ENCODE measurements at regions not wholly inside any gene's neighbourhood (a gene's known extent, or its start where the extent isn't known, plus 50 kb on each side); places are given as distances from the start of the nearest gene placed in this dataset.

DNA sequence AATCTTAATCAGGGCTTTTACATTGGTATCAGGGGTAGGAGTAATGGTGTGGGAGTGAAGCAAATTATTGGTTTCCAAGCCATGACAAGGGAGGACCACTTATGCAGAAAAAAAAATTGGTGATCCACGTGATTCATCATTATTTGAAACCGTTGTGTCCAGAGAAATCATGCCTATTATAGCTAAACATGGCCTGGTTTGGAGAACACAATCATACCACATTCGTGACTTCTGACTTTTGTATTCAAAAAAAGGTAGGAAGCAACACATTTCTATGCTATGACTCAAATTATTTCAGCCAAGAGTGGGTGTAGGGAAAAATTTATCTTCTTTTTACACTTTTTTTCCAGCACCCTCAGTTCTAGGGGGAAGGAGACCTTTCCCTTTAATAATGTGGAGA lies 924.3 kb upstream of the GBE1 start:
- no peaks in the 10 kb centered on the region for H3K36me3 Mint-ChIP-seq (ENCODE audit: low read depth)
- ChIA-PET CTCF (no interaction called here), POLR2A (no interaction called here)
- H3K4me3 Mint-ChIP-seq, result no peak overlapping the region
- DNase-seq (no peak), ATAC-seq (no peak)
- H3K27ac Mint-ChIP-seq, result no peak overlapping the region
- no peaks in the 10 kb centered on the region for H3K27me3 Mint-ChIP-seq (ENCODE audit: low read depth)
- no peaks in the 10 kb centered on the region for H3K4me1 Mint-ChIP-seq (ENCODE audit: low read depth)
- H3K9me3 Mint-ChIP-seq (ENCODE audit: insufficient read depth), result peaks cover 3% of the 10 kb centered on the region

DNA sequence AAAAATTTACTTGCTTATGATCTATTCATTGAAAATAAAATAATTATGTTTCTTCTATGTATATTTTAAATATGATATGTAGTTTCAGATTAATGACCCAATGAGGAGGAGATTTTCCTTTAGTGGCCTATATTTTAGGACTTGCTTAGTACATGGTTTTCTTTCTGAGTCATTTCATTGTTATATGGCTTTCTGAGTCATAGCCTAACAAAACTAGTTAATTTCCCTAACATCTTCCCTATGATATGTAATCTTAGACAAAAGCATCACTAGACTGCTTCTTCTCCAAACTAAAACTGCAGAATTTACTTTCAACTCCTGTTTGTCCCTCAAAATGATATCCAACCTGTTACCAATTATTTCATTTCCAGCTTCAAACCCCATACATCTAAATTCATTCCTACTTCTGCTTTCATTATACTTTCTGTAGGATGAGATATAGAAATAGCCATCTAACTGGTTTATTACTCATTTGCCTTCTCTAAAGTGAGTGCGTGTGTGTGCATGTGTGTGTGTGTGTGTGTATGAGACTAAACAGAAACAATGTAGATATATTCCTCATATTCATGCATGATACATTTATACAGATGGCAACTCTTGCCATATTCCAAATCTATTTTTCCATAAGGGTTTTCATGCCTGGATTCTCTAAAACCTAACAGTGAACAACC lies 915.0 kb upstream of the GBE1 start:
- H3K36me3 Mint-ChIP-seq (ENCODE audit: low read depth), result no peaks in the 10 kb centered on the region
- ChIA-PET POLR2A (interaction anchor here (0.7 kb wide), 1 partner anchor 916 kb away, joined by 3 read pairs; no protein-coding TSS in a partner anchor), CTCF (no interaction called here)
- no peak overlapping the region for H3K4me3 Mint-ChIP-seq
- H3K9me3 Mint-ChIP-seq (ENCODE audit: insufficient read depth), result peaks cover 6% of the 10 kb centered on the region
- no peak for DNase-seq
- no peak overlapping the region for H3K27ac Mint-ChIP-seq
- no peaks in the 10 kb centered on the region for H3K27me3 Mint-ChIP-seq (ENCODE audit: low read depth)
- no peak for ATAC-seq
- H3K4me1 Mint-ChIP-seq (ENCODE audit: low read depth), result no peaks in the 10 kb centered on the region

- no peak for ATAC-seq
- no peak overlapping the region for H3K27ac Mint-ChIP-seq
- H3K4me3 Mint-ChIP-seq, result no peak overlapping the region
- H3K36me3 Mint-ChIP-seq (ENCODE audit: low read depth), result no peaks in the 10 kb centered on the region
- H3K27me3 Mint-ChIP-seq (ENCODE audit: low read depth), result no peaks in the 10 kb centered on the region
- DNase-seq, result no peak
- ChIA-PET POLR2A (no interaction called here), CTCF (no interaction called here)
- peaks cover 6% of the 10 kb centered on the region for H3K9me3 Mint-ChIP-seq (ENCODE audit: insufficient read depth)
- H3K4me1 Mint-ChIP-seq (ENCODE audit: low read depth), result no peaks in the 10 kb centered on the region
Observed at GRCh38 chr3:82672966-82673365, 911.5 kb upstream of the GBE1 start.

GRCh38 chr3:82671466-82671865 lies 910.0 kb upstream of the GBE1 start:
- Mint-ChIP-seq H3K4me3 (no peak overlapping the region), H3K4me1 (ENCODE audit: low read depth) (no peaks in the 10 kb centered on the region), H3K27me3 (ENCODE audit: low read depth) (no peaks in the 10 kb centered on the region), H3K36me3 (ENCODE audit: low read depth) (no peaks in the 10 kb centered on the region), H3K9me3 (ENCODE audit: insufficient read depth) (peaks cover 6% of the 10 kb centered on the region), H3K27ac (no peak overlapping the region)
- ATAC-seq (no peak), DNase-seq (no peak)
- ChIA-PET POLR2A (no interaction called here), CTCF (no interaction called here)

- H3K4me1 Mint-ChIP-seq (ENCODE audit: low read depth), result no peaks in the 10 kb centered on the region
- ChIA-PET POLR2A (no interaction called here), CTCF (no interaction called here)
- no peaks in the 10 kb centered on the region for H3K36me3 Mint-ChIP-seq (ENCODE audit: low read depth)
- ATAC-seq (no peak), DNase-seq (no peak)
- no peaks in the 10 kb centered on the region for H3K27me3 Mint-ChIP-seq (ENCODE audit: low read depth)
- H3K9me3 Mint-ChIP-seq (ENCODE audit: insufficient read depth), result no peaks in the 10 kb centered on the region
- H3K27ac Mint-ChIP-seq, result no peak overlapping the region
- H3K4me3 Mint-ChIP-seq, result no peak overlapping the region
Observed at GRCh38 chr3:82654708-82655107, 893.3 kb upstream of the GBE1 start.

DNA sequence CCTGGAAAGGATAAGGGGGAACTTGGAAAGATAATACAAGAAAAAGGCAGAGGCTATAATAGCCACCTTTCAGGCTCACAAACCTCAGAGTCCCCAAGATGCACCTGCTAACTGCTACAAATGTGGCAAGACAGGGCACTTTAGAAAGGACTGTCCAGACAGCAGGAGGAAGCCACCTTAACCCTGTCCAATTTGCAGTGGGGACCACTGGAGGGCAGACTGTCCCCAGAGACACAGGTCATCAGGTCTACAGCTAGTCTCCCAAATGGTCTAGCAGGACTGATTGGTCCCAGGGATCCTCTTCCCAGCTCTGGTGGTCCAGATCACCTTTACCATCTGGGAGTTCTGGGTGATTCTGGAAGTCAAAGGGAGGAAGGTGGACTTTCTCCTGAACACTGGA lies 882.5 kb upstream of the GBE1 start:
- ATAC-seq, result no peak
- POLR2A ChIA-PET, result no interaction called here

GRCh38 chr3:82641701-82642100 lies 880.3 kb upstream of the GBE1 start:
- Mint-ChIP-seq H3K27me3 (ENCODE audit: low read depth) (no peaks in the 10 kb centered on the region), H3K4me3 (no peak overlapping the region), H3K36me3 (ENCODE audit: low read depth) (no peaks in the 10 kb centered on the region), H3K4me1 (ENCODE audit: low read depth) (no peaks in the 10 kb centered on the region), H3K27ac (no peak overlapping the region), H3K9me3 (ENCODE audit: insufficient read depth) (peaks cover 6% of the 10 kb centered on the region)
- no peak for ATAC-seq
- no peak for DNase-seq
- ChIA-PET CTCF (no interaction called here), POLR2A (no interaction called here)

More for the DNA sequence above, 882.5 kb upstream of the GBE1 start:
- H3K27ac Mint-ChIP-seq, result no peak overlapping the region
- H3K9me3 Mint-ChIP-seq (ENCODE audit: insufficient read depth), result peaks cover 6% of the 10 kb centered on the region
- H3K4me1 Mint-ChIP-seq (ENCODE audit: low read depth), result no peaks in the 10 kb centered on the region
- no peaks in the 10 kb centered on the region for H3K36me3 Mint-ChIP-seq (ENCODE audit: low read depth)
- no peaks in the 10 kb centered on the region for H3K27me3 Mint-ChIP-seq (ENCODE audit: low read depth)
- CTCF ChIA-PET, result no interaction called here
- no peak for DNase-seq
- H3K4me3 Mint-ChIP-seq, result no peak overlapping the region

DNA sequence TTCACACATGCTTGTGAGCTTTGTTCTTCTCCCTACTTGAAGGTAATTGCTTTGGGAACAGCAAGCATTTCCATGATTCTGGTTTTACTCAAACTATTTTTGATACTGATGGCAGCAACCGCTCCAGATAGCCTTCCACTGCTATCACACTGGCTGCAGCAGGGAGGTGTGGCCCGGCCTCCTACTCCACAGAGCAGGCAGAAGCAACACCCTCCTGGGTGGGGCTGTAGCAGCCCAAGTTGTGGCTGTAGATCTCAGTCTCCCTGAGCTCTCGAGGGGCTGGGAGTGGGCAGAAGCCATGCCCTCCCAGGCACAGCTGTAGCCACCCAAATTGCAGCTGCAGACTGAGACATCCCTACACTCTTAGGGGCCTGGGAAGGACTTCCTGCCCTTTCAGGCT lies 878.8 kb upstream of the GBE1 start:
- no peaks in the 10 kb centered on the region for H3K36me3 Mint-ChIP-seq (ENCODE audit: low read depth)
- POLR2A ChIA-PET, result no interaction called here
- H3K4me1 Mint-ChIP-seq (ENCODE audit: low read depth), result no peaks in the 10 kb centered on the region
- CTCF ChIA-PET, result no interaction called here
- H3K27me3 Mint-ChIP-seq (ENCODE audit: low read depth), result no peaks in the 10 kb centered on the region
- no peak overlapping the region for H3K4me3 Mint-ChIP-seq
- DNase-seq (no peak), ATAC-seq (no peak)
- H3K9me3 Mint-ChIP-seq (ENCODE audit: insufficient read depth), result peaks cover 6% of the 10 kb centered on the region
- H3K27ac Mint-ChIP-seq, result no peak overlapping the region

DNA sequence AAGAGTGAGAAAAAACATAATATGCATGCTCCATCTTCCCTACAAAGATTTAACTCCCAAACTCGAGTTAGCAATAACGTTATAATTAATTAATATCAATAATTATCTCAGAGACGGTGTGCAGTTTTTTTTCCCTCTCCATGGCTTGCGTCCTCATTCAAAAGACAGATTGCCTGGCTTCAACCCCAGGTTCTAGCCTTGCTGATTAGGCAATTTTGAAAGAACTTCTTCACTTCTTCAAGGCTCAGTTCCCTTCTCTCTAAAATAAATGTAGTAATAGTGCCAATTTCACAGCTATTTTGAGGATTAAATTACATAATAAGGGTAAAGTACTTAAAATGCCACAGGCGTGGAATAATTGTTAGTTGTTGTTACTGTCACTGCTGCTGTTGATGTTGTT lies 876.1 kb upstream of the GBE1 start:
- Mint-ChIP-seq H3K27me3 (ENCODE audit: low read depth) (no peaks in the 10 kb centered on the region), H3K4me3 (no peak overlapping the region)
- no peak for ATAC-seq

DNA sequence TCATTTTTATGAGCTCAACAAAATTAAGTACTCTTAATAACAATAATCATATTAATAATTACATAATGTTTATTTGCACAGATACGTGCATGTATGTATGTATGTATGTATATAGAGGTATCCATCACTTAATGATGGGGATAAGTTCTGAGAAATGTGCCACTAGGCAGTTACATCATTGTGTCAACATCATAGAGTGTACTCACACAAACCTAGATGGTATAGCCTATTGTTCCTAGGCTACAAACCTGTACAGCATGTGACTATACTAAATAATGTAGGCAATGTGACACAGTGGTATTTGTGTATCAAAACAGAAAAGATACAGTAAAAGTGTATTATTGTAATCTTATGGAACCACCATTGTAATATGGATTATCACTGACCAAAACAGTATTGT lies 874.7 kb upstream of the GBE1 start:
- Mint-ChIP-seq H3K36me3 (ENCODE audit: low read depth) (no peaks in the 10 kb centered on the region), H3K27ac (no peak overlapping the region), H3K27me3 (ENCODE audit: low read depth) (no peaks in the 10 kb centered on the region), H3K4me3 (no peak overlapping the region), H3K9me3 (ENCODE audit: insufficient read depth) (no peaks in the 10 kb centered on the region), H3K4me1 (ENCODE audit: low read depth) (no peaks in the 10 kb centered on the region)
- ChIA-PET CTCF (no interaction called here), POLR2A (no interaction called here)
- no peak for DNase-seq
- no peak for ATAC-seq

More for the DNA sequence above, 876.1 kb upstream of the GBE1 start:
- H3K27ac Mint-ChIP-seq, result no peak overlapping the region
- DNase-seq, result no peak
- H3K36me3 Mint-ChIP-seq (ENCODE audit: low read depth), result no peaks in the 10 kb centered on the region
- no peaks in the 10 kb centered on the region for H3K4me1 Mint-ChIP-seq (ENCODE audit: low read depth)
- ChIA-PET CTCF (no interaction called here), POLR2A (no interaction called here)
- peaks cover 6% of the 10 kb centered on the region for H3K9me3 Mint-ChIP-seq (ENCODE audit: insufficient read depth)

- ATAC-seq (no peak), DNase-seq (no peak)
- CTCF ChIA-PET, result no interaction called here
- H3K27me3 Mint-ChIP-seq (ENCODE audit: low read depth), result no peaks in the 10 kb centered on the region
- POLR2A ChIA-PET, result no interaction called here
- H3K4me1 Mint-ChIP-seq (ENCODE audit: low read depth), result no peaks in the 10 kb centered on the region
- no peak overlapping the region for H3K27ac Mint-ChIP-seq
- peaks cover 4% of the 10 kb centered on the region for H3K9me3 Mint-ChIP-seq (ENCODE audit: insufficient read depth)
- H3K4me3 Mint-ChIP-seq, result no peak overlapping the region
- H3K36me3 Mint-ChIP-seq (ENCODE audit: low read depth), result no peaks in the 10 kb centered on the region
Observed at GRCh38 chr3:82633319-82633718, 871.9 kb upstream of the GBE1 start.

GRCh38 chr3:82629937-82630336 lies 868.5 kb upstream of the GBE1 start:
- no peaks in the 10 kb centered on the region for H3K27me3 Mint-ChIP-seq (ENCODE audit: low read depth)
- DNase-seq (no peak), ATAC-seq (no peak)
- H3K4me1 Mint-ChIP-seq (ENCODE audit: low read depth), result no peaks in the 10 kb centered on the region
- H3K9me3 Mint-ChIP-seq (ENCODE audit: insufficient read depth), result peaks cover 8% of the 10 kb centered on the region
- no peaks in the 10 kb centered on the region for H3K36me3 Mint-ChIP-seq (ENCODE audit: low read depth)
- ChIA-PET POLR2A (no interaction called here), CTCF (no interaction called here)
- H3K27ac Mint-ChIP-seq, result no peak overlapping the region
- H3K4me3 Mint-ChIP-seq, result no peak overlapping the region

- Mint-ChIP-seq H3K36me3 (ENCODE audit: low read depth) (no peaks in the 10 kb centered on the region), H3K4me1 (ENCODE audit: low read depth) (no peaks in the 10 kb centered on the region), H3K4me3 (no peak overlapping the region), H3K27me3 (ENCODE audit: low read depth) (no peaks in the 10 kb centered on the region), H3K27ac (no peak overlapping the region), H3K9me3 (ENCODE audit: insufficient read depth) (peaks cover 12% of the 10 kb centered on the region)
- CTCF ChIA-PET, result interaction anchor here (0.6 kb wide), 1 partner anchor 1910 kb away, joined by 5 read pairs; no protein-coding TSS in a partner anchor
- DNase-seq (no peak), ATAC-seq (no peak)
- POLR2A ChIA-PET, result no interaction called here
Observed at GRCh38 chr3:82628385-82629014, 867.1 kb upstream of the GBE1 start.

Data from activated CD8-positive, alpha-beta T cell treated with anti-CD3 and anti-CD28 coated beads, Interleukin-2, amount 10 ng/mL, durations not matched to agents 7 days and 5 days (primary cell).